HG03159 (cell line): ENCODE measurements at regions not wholly inside any gene's neighbourhood (a gene's known extent, or its start where the extent isn't known, plus 50 kb on each side); places are given as distances from the start of the nearest gene placed in this dataset.

Experiments used
- ATAC-seq: cut with Tn5 transposase; IDR thresholded peaks from one replicate; pipeline ENCODE4 v1.9.1; 2021; ENCODE audit warnings: mild to moderate bottlenecking, moderate library complexity; ENCODE audit not compliant: unreplicated experiment

DNA sequence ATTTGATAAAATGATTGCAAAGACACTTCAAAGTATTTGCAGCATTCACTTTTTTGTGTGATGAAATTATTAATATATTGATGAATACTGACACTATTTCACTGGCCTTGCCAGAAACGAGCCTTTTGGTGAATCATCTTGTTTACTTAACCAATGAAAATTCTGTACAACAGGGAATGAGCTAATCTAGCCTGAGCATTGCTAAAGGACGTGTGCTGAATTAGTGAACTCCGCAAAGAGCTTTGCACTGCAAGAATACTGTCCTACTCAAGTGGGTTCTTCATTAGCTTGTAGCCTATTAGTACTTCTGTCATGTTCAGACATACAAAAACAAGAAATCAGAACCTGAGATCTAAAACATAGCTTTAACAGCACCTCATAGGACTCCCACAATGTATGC lies 172.0 kb upstream of the NRSN1 start:
- no peak for ATAC-seq

DNA sequence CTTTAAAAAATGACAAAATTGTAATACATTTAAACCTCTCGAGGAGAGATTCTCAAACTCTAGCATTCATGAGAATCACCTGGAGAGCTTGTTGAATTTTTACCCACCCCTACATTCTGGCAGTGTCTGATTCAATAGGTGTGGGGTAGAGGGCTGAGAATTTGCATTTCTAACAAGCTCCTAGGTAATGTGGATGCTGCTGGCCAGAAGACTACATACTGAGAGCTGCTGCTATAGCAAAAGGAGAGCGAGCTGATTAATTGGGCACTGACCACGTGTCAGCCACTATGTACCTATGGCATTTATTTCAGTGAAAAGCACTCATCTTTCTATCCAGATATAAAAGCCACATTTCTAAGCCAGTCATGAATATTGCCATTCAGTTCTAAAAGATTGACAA lies 169.0 kb upstream of the NRSN1 start:
- no peak for ATAC-seq

DNA sequence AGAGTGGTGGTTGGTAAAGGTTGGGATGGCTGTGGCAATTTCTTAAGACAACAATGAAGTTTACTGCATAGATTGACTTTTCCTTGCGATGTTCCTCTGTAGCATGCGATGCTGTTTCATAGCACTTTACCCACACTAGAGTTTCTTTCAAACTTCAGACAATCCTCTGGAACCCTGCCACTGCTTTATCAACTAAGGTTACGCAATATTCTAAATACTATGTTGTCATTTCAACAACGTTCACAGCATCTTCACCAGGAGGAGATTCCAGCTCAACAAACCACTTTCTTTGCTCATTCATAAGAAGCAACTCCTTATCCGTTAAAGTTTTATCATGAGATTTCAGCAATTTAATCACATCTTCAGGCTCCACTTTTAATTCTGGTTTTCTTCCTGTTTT lies 161.2 kb upstream of the NRSN1 start:
- ATAC-seq = no peak

DNA sequence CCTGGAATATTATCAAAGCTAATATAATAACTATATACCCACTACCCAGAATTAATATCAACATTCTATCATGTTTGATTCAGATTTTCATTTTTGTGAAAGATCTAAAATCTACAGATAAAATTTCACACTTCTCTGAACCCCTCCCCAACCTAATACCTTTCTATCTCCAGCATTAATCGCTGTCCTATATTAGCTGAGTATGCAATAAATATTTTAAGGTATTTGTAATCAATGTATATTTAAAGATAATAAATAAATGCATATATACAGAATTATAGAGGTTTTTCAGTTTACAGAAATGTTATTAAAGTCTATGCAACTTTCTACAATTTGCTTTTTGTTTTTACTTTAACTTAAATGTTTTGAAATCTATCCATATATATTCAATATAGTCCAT lies 156.7 kb upstream of the NRSN1 start:
- no peak for ATAC-seq

DNA sequence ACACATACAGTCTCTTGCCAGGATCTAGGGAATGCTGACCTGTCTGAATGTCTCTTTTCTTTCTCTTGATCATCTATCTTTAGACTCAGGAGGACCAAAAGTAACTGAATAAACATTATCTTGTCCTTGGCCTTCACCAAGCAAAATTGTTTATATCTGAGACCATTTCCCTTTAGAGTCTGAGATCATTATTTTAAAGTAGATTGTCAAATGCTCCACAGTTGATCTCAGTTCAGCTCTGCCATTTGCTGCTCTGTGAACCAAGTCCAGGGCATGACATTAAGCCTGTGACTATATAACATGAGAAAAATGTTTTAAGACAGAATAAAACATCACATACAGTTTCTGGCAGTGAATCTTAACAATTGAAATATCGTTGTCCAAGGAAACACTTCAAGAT lies 148.3 kb upstream of the NRSN1 start:
- ATAC-seq = no peak

DNA sequence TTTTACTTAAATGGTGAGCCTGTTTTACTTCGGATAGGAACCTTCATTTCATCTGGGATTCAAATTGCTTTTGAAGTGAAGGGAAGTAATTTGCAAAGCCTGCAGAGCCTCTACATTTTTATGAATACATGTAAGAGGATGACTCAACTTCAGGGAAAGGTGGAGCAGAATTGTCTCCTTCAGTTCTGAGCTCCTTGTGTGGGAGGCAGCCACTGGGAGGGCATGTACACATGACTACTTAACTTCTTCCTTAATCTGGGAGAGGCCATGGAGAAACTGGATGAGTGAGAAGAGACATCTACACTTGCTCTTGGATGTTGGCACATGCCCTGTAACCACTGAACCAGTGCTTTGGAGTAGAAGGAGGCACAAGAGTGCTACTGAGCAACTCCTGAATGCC lies 145.1 kb upstream of the NRSN1 start:
- no peak for ATAC-seq

DNA sequence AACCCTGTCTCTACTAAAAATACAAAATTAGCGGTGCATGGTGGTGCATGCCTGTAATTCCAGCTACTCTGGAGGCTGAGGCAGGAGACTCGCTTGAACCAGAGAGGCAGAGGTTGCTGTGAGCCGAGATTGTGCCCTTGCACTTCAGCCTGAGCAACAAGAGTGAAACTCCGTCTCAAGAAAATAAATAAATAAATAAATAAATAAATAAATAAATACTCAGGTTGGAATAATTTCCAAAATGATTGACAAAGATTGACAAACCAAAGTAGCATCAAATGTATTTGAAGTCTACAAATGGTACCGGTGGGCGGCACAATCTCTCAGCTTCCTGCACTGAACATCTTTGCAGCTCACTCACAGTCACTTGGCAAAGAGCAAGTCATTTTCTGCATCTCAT lies 144.1 kb upstream of the NRSN1 start:
- ATAC-seq = no peak

DNA sequence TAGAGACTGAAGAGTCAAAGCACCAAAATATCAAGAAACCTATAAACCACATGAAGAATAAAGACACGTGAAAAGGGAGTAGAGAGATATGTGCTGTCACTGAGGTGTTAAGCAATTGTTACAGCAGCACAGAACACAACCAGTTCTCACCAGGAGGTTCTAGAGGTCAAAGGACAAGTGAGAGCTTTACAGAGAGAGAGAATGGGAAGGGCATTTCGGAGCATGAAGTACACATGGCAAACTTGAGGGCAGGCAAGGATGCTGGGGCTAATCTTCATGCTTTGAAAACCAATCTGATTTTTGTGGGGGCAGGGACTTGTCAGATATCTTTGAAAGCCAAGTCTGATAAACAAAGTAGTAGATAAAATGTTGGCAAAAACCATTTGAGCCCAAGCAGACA lies 142.3 kb upstream of the NRSN1 start:
- no peak for ATAC-seq

DNA sequence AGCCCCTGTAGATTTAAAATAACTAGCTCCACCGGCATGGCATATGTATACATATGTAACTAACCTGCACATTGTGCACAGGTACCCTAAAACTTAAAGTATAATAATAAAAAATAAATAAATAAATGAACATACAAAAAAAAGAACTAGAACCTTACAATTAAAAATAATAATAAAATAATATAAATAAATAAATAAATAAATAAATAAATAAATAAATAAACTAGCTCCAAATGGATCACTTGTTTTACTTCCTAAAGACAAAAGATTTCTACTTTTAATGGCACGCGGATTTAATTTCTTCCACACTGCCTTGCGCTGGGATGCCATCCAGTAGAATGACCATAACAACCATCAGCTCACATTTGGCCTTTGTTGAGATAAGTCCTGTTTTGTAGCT lies 141.0 kb upstream of the NRSN1 start:
- no peak for ATAC-seq

DNA sequence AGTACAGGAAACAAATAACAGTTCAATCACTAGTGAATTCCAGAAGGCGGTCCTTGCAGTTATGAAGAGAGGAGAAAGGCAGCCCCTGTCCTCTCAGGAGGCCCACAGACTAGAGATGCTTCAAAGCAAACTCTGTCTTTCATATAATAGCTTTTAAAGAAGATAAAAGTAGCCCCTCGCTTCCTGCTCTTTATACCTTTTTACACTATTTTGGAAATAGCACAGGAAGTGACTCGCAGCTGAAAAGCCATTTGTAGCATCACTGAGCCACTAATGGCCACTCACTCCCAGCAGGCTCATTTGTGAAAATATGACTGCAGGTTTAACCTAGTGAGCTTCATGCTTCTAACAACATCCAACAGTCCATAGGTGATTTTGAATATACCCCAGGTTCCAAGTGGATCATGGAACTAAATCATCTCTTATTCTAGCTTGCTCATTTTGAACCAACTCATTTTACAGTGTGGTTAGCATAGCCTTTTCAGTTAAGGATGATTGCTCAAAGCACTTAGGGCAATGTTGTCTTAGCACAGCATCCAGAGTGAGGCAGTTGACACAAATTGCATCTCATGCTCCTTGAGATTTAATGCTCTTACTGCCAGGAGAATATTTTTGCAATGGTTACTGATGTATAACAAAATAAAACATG lies 136.0 kb upstream of the NRSN1 start:
- no peak for ATAC-seq

DNA sequence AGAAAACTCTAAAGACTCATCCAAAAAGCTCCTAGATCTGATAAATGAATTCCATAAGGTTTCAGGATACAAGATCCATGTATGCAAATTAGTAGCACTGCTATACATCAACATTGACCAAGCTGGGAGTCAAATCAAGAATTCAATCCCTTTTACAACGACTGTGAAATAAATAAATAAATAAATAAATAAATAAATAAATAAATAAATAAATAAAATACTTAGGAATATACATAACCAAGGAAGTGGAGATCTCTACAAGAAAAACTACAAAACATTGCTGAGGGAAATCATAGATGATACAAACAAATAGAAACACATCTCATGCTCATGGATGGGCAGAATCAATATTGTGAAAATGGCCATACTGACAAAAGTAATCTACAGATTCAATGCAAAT lies 132.0 kb upstream of the NRSN1 start:
- no peak for ATAC-seq

DNA sequence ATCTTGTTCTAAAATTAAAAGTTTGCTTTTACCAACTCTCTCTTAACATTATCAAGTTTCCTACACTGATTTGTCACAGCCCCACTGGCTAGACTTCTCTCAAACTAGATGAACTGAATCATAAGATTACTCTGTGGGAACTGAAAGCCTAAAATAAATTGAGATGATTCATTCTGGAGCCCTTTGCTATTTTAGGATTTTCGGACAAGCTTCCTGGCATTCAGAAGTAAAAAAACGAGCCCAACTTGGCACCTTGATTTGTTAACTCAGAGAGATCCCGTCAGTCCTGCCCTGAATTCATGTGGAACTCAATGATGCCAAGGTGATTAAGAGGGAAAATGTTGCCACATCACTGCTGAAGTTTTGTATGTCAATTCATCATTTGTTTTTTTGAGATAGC lies 122.0 kb upstream of the NRSN1 start:
- no peak for ATAC-seq

DNA sequence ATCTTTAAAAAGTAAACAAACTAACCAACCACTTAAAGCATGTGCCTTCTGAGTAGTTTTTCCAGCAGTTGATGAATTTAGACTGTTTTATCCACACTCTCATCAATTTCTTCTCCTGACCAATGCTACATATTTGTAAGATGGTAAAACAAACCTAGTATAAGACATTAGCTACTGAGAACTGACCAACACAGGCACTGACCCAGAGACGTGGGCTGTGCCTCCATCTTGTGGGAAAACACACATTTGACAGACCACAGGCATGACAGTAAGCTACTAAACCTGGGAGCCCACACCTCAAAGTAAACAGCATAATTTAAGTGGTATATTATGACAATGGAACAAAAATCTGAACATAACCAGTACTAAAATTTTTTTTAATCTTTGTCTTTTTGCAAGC lies 121.4 kb upstream of the NRSN1 start:
- no peak for ATAC-seq

DNA sequence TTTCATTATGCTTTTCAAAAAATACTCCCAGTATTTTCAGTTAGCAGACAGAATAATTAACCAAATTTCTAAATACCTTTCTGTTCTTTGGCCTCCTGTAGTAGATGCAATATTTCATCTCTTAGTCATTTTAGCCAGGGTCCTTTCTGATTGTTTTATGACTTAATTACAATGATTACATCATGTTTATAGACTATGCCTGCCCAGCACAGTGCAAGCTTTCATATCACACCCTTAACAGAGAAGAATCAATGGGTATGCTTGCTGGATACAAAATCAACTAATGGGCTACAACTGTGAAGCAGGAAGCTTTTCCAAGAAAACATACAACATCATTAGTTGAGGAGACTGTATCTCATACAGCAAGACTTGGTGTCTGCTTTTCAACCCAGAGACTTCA lies 119.8 kb upstream of the NRSN1 start:
- no peak for ATAC-seq

DNA sequence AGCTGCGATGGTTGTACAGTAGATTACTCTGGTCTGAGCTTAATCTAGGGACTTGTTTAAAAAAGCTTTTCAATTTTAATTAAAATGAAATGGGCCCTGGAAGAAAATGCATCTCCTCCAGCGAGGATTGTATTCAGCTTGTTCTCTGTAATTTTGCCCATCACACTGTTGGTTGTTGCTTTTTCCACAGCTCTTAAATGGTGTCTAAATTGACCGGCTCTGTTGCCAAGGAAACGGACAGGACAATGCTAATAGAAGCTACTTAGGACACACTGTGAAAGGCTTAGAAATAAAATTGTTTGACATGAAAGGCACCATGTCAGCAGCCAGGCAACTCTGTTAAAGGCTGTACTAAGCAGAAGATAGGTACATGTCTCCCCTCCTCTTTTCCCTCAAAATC lies 116.7 kb upstream of the NRSN1 start:
- ATAC-seq = no peak

DNA sequence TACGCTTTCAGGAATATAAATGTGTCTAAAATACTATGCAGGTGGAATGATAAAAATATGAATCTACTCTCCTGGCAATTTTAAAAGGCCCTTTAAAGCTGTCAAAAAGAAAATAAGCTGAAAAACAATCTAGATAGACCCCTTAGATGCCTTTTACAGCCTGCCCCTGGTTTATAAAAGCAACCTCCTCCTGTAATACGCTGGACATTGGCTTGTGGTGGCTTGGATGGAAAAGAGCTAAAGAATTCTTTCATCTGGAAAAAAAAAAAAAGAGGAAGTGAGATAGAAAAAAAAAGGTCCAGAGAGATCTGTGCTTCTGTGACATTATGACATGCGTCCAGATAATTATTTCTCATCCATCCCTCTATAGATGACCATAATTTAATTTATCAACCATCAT lies 115.9 kb upstream of the NRSN1 start:
- no peak for ATAC-seq

DNA sequence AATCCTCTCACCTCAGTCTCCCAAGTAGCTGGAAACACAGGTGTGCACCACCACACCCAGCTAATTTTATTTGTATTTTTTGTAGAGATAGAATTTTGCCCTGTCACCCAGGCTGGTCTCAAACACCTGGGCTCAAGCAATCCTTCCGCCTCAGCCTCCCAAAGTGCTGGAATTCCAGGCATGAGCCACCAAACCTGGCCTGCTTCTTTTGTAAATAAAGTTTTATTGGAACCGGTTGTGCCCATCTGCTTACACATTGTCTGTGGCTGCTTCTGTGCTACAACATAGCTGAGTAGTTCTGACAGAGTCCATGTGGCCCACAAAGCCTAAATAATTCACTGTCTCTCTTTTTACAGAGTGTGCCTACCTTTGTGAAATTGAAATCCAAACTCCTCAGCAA lies 109.7 kb upstream of the NRSN1 start:
- ATAC-seq = no peak

DNA sequence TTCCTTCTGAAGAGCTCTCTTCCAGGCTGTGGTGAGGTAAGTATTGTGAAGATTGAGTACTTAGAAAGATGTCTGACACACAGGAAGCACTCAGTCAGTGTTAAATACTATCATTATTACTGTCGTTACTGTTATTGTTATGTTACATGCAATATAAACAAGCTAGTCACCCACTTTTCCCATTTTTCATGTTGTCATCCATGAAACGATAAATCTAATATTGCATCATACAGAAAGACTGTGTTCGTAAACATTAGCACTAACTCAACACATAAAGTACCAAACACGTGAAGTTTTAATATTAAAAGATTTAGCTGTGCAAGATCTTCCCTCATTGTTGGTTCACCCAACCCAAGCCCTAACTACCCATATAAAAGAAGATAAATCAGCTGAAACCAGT lies 109.2 kb upstream of the NRSN1 start:
- ATAC-seq = no peak

DNA sequence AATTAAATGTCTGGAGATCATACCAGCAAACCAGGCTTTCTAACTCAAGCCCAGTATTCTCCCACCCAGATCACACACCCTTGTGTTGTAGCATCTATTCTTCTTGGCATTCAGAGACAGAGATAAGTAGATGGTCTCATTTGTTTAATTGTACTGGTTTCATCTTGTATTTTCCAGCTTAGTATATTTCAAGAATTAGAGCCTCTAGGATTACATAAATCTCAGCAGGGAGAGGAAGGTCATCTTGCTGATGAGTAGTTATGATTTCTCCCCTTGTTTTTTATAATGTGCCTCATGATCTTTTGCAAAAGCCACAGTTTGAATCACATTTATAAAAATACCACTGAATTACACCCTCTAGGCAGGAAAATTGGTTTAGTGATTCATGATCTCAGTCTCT lies 106.6 kb upstream of the NRSN1 start:
- no peak for ATAC-seq

DNA sequence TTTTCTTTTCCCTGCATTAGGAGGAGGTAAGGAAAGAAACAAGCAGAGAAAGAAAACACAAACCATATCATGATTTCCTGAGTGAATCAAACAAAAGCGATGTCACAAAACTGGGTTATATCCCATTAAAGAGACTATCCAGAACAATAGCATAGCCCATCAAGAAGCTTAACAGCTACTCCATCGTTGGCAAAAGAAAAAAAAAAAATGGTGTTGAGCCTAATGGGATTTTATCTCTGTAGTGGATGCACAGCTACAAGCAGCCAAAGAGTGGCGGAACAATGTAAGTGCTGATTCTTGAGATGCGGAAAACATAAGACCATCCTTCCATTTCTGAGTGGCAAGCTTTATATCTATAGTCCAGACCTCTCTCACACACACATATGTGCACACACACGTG lies 106.2 kb upstream of the NRSN1 start:
- no peak for ATAC-seq

DNA sequence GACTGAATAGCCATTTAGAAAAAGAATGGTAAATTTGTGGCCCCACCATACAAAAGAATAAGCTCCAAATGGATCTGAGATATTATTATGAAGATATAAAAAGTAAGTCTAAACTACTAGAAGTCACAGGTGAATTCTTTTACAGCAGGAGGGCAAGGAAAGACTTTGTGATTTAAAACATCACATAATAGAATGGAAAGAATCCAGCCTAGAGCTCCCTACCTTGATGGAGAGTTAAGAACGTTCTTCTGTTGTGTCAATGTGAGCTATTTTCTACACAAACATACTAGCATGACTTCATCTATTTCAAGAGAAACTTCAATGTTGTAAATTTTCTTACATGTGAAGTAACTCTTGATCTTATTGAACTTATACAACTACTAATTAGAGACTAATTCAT lies 100.0 kb upstream of the NRSN1 start:
- no peak for ATAC-seq

DNA sequence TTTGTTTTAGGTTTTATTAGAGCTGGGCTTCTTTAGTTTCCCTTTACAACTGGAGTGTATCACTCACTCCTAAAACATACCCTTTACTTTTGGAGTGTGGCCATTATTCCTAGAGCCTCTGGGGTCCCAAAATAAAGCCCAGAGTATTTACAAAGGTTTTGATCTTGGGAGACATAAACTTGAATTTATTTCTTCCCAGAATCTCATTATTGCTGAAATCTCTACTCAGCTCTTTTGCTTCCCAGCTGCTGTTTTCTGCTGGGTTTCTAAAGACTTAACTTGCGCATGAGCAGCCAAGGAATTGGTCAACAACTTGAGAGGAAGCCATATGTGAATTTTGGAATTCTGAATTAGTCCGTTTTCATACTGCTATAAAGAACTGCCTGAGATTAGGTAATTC lies 94.5 kb upstream of the NRSN1 start:
- no peak for ATAC-seq

DNA sequence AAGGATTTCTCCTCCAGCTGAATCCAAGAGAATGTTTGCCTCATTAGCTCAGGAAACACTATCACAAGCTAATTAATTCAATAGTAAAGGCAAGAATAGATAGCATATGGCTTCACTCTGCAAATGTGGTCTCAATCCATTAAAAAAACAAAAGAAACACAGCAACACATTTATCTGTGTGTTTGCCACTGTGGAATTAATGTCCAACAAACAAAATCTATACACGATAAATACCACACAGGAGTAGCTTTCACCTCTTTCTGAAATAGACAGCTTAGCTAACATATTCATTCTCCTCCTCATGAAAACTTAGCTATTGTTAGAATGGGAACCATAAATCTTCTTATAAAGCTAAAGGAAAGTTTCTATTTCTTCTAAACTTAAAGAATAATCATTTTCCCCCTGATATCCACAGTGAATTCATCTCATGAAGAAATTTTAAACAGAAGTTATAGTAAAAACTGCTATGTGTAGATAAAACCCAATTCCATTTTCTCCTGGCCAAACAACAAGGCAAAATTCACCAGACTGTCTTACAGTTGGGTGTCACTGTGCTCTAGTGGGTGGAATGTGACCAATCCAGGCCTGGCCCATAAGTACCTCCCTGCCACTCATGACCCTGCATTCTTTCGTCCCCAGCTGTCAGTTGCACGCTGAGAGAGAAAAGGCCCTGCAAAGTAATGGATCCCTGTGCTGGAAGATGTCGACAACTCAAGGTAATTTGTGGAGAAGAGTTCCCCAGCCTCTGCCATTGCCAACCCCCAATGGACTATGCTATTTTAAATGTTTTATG lies 92.9 kb upstream of the NRSN1 start:
- ATAC-seq = no peak
